Liver (tissue), 3 donors: ENCODE measurements at regions not wholly inside any gene's neighbourhood (a gene's known extent, or its start where the extent isn't known, plus 50 kb on each side); places are given as distances from the start of the nearest gene placed in this dataset.

ENCODE experiments used
- EGR1 ChIP-seq, 2 donors: IDR thresholded peaks; 2 replicates each; pipeline ENCODE4 v1.6.1; 2016 to 2018; ENCODE audit warnings: antibody characterized with exemption in 2 of 2, low read depth in 2 of 2
- GABPA ChIP-seq, 2 donors: IDR thresholded peaks in 1 of 2; conservative IDR thresholded peaks in 1 of 2; 2 replicates each; pipeline ENCODE4 v1.6.1; 2016; ENCODE audit warnings: antibody characterized with exemption in 2 of 2, mild to moderate bottlenecking in 1 of 2, moderate library complexity in 1 of 2
- RXRA ChIP-seq, 2 donors: IDR thresholded peaks; 2 replicates each; pipeline ENCODE4 v1.6.1; 2017 to 2018; ENCODE audit warnings: antibody characterized with exemption in 2 of 2, mild to moderate bottlenecking in 1 of 2
- YY1 ChIP-seq: IDR thresholded peaks from 2 replicates; pipeline ENCODE4 v1.6.1; 2016; ENCODE audit warnings: antibody characterized with exemption, mild to moderate bottlenecking
- TF ChIP-seq, protein P1 (sequence below): fragments of 150-350 bp; IDR thresholded peaks from 2 replicates; pipeline ENCODE4 v1.5.1; 2017; ENCODE audit warnings: improper control_type of control experiment, low read depth, low read length; ENCODE audit not compliant: missing input control
- TF ChIP-seq, protein P2 (sequence below): IDR thresholded peaks from 2 replicates; pipeline ENCODE4 v1.6.1; 2016; ENCODE audit warnings: antibody characterized with exemption
- TF ChIP-seq, protein P3 (sequence below): IDR thresholded peaks from 2 replicates; pipeline ENCODE4 v1.6.1; 2016; ENCODE audit warnings: antibody characterized with exemption
- TF ChIP-seq, protein P4 (sequence below): IDR thresholded peaks from 2 replicates; pipeline ENCODE4 v1.6.1; 2016; ENCODE audit warnings: antibody characterized with exemption
- donor health status: healthy.
- donor health status: healthy.

DNA sequence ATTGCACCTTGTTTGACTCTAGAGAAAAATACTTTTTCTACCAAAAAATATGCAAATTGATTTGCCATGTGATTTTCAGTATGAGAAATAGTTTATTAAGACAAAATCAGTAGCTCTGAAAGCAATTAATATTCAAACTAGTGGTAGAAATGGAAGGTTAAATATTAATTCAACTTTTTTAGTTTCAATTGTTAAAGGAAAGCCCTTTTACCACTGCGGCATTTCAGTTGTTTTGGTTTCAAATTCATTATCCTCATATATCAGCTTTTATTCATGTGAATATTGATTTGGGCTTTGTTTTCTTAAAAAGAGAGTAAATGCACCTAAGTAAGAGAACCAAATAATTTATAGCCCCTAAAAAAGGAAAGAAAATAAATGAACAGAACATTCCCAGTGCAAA, 660.6 kb upstream of the CHD1 start:
- TF ChIP-seq GABPA (IDR thresholded peaks at IDR 0.05 in 1 of 2, conservative IDR thresholded peaks at IDR 0.05 in 1 of 2) (no peak), YY1 (no peak), RXRA (IDR thresholded peaks at IDR 0.05) (no peak), EGR1 (IDR thresholded peaks at IDR 0.05; ENCODE audit: low read depth in 2 of 2) (no peak)
- TF ChIP-seq, protein P1, sequence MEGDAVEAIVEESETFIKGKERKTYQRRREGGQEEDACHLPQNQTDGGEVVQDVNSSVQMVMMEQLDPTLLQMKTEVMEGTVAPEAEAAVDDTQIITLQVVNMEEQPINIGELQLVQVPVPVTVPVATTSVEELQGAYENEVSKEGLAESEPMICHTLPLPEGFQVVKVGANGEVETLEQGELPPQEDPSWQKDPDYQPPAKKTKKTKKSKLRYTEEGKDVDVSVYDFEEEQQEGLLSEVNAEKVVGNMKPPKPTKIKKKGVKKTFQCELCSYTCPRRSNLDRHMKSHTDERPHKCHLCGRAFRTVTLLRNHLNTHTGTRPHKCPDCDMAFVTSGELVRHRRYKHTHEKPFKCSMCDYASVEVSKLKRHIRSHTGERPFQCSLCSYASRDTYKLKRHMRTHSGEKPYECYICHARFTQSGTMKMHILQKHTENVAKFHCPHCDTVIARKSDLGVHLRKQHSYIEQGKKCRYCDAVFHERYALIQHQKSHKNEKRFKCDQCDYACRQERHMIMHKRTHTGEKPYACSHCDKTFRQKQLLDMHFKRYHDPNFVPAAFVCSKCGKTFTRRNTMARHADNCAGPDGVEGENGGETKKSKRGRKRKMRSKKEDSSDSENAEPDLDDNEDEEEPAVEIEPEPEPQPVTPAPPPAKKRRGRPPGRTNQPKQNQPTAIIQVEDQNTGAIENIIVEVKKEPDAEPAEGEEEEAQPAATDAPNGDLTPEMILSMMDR = no peak
- TF ChIP-seq, protein P2, sequence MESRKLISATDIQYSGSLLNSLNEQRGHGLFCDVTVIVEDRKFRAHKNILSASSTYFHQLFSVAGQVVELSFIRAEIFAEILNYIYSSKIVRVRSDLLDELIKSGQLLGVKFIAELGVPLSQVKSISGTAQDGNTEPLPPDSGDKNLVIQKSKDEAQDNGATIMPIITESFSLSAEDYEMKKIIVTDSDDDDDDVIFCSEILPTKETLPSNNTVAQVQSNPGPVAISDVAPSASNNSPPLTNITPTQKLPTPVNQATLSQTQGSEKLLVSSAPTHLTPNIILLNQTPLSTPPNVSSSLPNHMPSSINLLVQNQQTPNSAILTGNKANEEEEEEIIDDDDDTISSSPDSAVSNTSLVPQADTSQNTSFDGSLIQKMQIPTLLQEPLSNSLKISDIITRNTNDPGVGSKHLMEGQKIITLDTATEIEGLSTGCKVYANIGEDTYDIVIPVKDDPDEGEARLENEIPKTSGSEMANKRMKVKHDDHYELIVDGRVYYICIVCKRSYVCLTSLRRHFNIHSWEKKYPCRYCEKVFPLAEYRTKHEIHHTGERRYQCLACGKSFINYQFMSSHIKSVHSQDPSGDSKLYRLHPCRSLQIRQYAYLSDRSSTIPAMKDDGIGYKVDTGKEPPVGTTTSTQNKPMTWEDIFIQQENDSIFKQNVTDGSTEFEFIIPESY = no peak
- TF ChIP-seq, protein P3, sequence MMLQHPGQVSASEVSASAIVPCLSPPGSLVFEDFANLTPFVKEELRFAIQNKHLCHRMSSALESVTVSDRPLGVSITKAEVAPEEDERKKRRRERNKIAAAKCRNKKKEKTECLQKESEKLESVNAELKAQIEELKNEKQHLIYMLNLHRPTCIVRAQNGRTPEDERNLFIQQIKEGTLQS = no peak
- TF ChIP-seq, protein P4, sequence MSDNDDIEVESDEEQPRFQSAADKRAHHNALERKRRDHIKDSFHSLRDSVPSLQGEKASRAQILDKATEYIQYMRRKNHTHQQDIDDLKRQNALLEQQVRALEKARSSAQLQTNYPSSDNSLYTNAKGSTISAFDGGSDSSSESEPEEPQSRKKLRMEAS = no peak
